ENCODE measurements at regions not wholly inside any gene's neighbourhood (a gene's known extent, or its start where the extent isn't known, plus 50 kb on each side); places are given as distances from the start of the nearest gene placed in this dataset.

DNA sequence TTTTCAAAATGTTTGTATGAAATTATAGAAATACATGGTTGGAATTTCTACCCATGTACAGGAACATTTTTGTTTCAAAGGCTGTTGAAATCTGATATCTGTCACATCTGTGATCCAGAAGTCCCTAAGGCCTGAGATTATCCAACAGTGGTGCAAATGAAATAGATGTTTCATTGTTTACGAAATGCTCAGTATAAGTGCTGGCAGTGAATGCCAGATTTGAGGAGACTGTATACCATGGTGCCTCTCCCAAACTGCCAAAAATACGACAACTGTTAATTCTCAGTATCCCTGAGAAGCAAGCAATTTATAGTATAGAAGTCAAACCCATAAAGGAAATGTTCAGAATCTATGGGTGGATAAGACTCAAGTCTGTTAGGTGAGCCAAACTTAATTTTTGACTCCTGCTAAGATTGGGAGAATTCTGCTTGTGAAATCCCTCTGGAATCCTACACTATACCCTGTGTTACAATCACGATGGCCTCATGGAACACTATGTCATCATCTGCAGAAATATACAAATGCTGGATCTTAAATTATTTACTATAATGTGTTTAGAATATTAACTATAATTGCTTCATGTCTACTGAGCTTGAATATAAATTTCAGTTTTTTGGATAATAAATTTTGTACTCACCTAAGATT is 71.2 kb upstream of the DOCK10 start:
- Histone ChIP-seq H3K79me2 (ENCODE audit: control insufficient read depth, insufficient read depth, low read length) (no peaks in the 10 kb centered on the region), H3K4me3 (no peak overlapping the region), H4K20me1 (ENCODE audit: control insufficient read depth, insufficient read depth) (no peaks in the 10 kb centered on the region), H3K4me2 (ENCODE audit: control insufficient read depth, insufficient read depth) (no peak overlapping the region), H3K9me3 (replicated peaks; ENCODE audit: control insufficient read depth, insufficient read depth, low read length) (no peaks in the 10 kb centered on the region), H3K27me3 (replicated peaks in 1 of 2; ENCODE audit: control insufficient read depth in 2 of 2, insufficient read depth in 2 of 2, low read length in 1 of 2) (no peaks in the 10 kb centered on the region), H3K4me1 (ENCODE audit: control insufficient read depth, insufficient read depth, low read length) (peaks cover 9% of the 10 kb centered on the region), H3K27ac (ENCODE audit: control insufficient read depth, insufficient read depth) (no peak overlapping the region), H3K36me3 (ENCODE audit: control insufficient read depth in 2 of 2, insufficient read depth in 2 of 2, low read length in 1 of 2) (no peaks in the 10 kb centered on the region), H2AFZ (ENCODE audit: control insufficient read depth, low read depth, low read length) (no peak overlapping the region), H3K9ac (ENCODE audit: control insufficient read depth, insufficient read depth, low read length) (no peak overlapping the region)
- POLR2A ChIA-PET = no interaction called here
- intact Hi-C loops (cut with micrococcal nuclease; ENCODE audit: unreplicated experiment) = loop anchor here (5.0 kb wide), 1 partner anchor 71 kb away; the partner anchor contains the start of gene DOCK10
- SMC1A ChIA-PET (ENCODE audit: uncharacterized antibody, unreplicated experiment) = no interaction called here
- FAIRE-seq (no peak), ATAC-seq (no peak), DNase-seq (ENCODE audit: low read depth, low spot score) (no peak)
- RAD21 ChIA-PET (ENCODE audit: unreplicated experiment) = no interaction called here
- WGBS (ENCODE audit: insufficient coverage, insufficient replicate concordance, low lambda C conversion rate, missing lambda C conversion rate) = 39% methylated on average over 3 of the region's 3 CpGs
- CTCF ChIA-PET = interaction anchor here (0.6 to 3.0 kb wide), 2 partner anchors 11 to 111 kb away, joined by 3 to 15 read pairs; no protein-coding TSS in a partner anchor
- TF ChIP-seq BRCA1 (IDR thresholded peaks at IDR 0.05; ENCODE audit: low read depth, low read length) (no peak), MXI1 (IDR thresholded peaks at IDR 0.05; ENCODE audit: low read depth, low read length) (no peak), ZNF384 (IDR thresholded peaks at IDR 0.05; ENCODE audit: borderline replicate concordance, low read depth, low read length) (no peak), FOS (IDR thresholded peaks at IDR 0.05; ENCODE audit: borderline replicate concordance, extremely low read depth, insufficient read length) (no peak), CHD4 (IDR thresholded peaks at IDR 0.05) (no peak)
- no TSS peak for BruUV-seq (replicated peaks)
- in situ Hi-C loops (cut with MboI) = no loop called here

GRCh38 chr2:225112362-225113126 is 70.3 kb upstream of the DOCK10 start:
- Histone ChIP-seq H2AFZ (ENCODE audit: control insufficient read depth, low read depth, low read length) (peak overlapping the region; percentile 19), H3K9ac (ENCODE audit: control insufficient read depth, insufficient read depth, low read length) (no peak overlapping the region), H3K9me3 (replicated peaks; ENCODE audit: control insufficient read depth, insufficient read depth, low read length) (no peaks in the 10 kb centered on the region), H3K27ac (ENCODE audit: control insufficient read depth, insufficient read depth) (no peak overlapping the region), H3K4me3 (no peak overlapping the region), H3K4me2 (ENCODE audit: control insufficient read depth, insufficient read depth) (peak overlapping the region; percentile 69), H4K20me1 (ENCODE audit: control insufficient read depth, insufficient read depth) (no peaks in the 10 kb centered on the region), H3K4me1 (ENCODE audit: control insufficient read depth, insufficient read depth, low read length) (peaks cover 9% of the 10 kb centered on the region), H3K79me2 (ENCODE audit: control insufficient read depth, insufficient read depth, low read length) (no peaks in the 10 kb centered on the region), H3K27me3 (replicated peaks in 1 of 2; ENCODE audit: control insufficient read depth in 2 of 2, insufficient read depth in 2 of 2, low read length in 1 of 2) (no peaks in the 10 kb centered on the region), H3K36me3 (ENCODE audit: control insufficient read depth in 2 of 2, insufficient read depth in 2 of 2, low read length in 1 of 2) (no peaks in the 10 kb centered on the region)
- RAD21 ChIA-PET (ENCODE audit: unreplicated experiment) = no interaction called here
- intact Hi-C loops (cut with micrococcal nuclease; ENCODE audit: unreplicated experiment) (loop anchor here (5.0 kb wide), 1 partner anchor 70 kb away; the partner anchor contains the start of gene DOCK10), in situ Hi-C loops (cut with MboI) (no loop called here)
- CTCF ChIA-PET = interaction anchor here (0.6 kb wide), 1 partner anchor 572 kb away, joined by 5 read pairs; no protein-coding TSS in a partner anchor
- DNase-seq (ENCODE audit: low read depth, low spot score) = peak; percentile 13
- FAIRE-seq = peak; percentile 59
- ATAC-seq = peak; percentile 86
- BruUV-seq (replicated peaks) = no TSS peak
- WGBS (ENCODE audit: insufficient coverage, insufficient replicate concordance, low lambda C conversion rate, missing lambda C conversion rate) = 23% methylated on average over 10 of the region's 10 CpGs
- SMC1A ChIA-PET (ENCODE audit: uncharacterized antibody, unreplicated experiment) = no interaction called here
- POLR2A ChIA-PET = no interaction called here
- TF ChIP-seq MTA2 (IDR thresholded peaks at IDR 0.05; ENCODE audit: low read depth) (peak; percentile 27; the same call in 1 of the 2 replicates), PBX3 (IDR thresholded peaks at IDR 0.05; ENCODE audit: insufficient replicate concordance, low read depth, low read length) (no peak), WRNIP1 (IDR thresholded peaks at IDR 0.05; ENCODE audit: borderline replicate concordance, low read depth, low read length) (no peak), BCL11A (IDR thresholded peaks at IDR 0.05; ENCODE audit: low read depth, low read length) (peak; percentile 27; the same call in 1 of the 2 replicates), SIN3A (IDR thresholded peaks at IDR 0.05; ENCODE audit: low read depth, low read length) (no peak), ZNF207 (IDR thresholded peaks at IDR 0.05; ENCODE audit: borderline replicate concordance) (no peak), JUND (IDR thresholded peaks at IDR 0.05; ENCODE audit: low read depth, low read length) (no peak), NFIC (IDR thresholded peaks at IDR 0.05; ENCODE audit: low read depth, low read length) (no peak), CBX5 (IDR thresholded peaks at IDR 0.05; ENCODE audit: low read depth) (no peak)
- TF ChIP-seq, protein P1, sequence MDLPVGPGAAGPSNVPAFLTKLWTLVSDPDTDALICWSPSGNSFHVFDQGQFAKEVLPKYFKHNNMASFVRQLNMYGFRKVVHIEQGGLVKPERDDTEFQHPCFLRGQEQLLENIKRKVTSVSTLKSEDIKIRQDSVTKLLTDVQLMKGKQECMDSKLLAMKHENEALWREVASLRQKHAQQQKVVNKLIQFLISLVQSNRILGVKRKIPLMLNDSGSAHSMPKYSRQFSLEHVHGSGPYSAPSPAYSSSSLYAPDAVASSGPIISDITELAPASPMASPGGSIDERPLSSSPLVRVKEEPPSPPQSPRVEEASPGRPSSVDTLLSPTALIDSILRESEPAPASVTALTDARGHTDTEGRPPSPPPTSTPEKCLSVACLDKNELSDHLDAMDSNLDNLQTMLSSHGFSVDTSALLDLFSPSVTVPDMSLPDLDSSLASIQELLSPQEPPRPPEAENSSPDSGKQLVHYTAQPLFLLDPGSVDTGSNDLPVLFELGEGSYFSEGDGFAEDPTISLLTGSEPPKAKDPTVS (IDR thresholded peaks at IDR 0.05; ENCODE audit: low read depth, low read length) = no peak
